Activated CD4-positive, alpha-beta T cell treated with anti-CD3 and anti-CD28 coated beads, Interleukin-2, amount 10 ng/mL, durations not matched to agents 24 days and 14 days (primary cell): ENCODE measurements at regions not wholly inside any gene's neighbourhood (a gene's known extent, or its start where the extent isn't known, plus 50 kb on each side); places are given as distances from the start of the nearest gene placed in this dataset.

Experiments
- DNase-seq: peaks from one replicate; pipeline ENCODE4 v3.0.0; 2022
- H3K27ac Mint-ChIP-seq: one replicate; pipeline ENCODE4 v1.8.0; 2022; ENCODE audit warnings: mild to moderate bottlenecking, mixed read lengths
- H3K27me3 Mint-ChIP-seq: one replicate; pipeline ENCODE4 v1.8.0; 2022; ENCODE audit warnings: mixed read lengths
- H3K36me3 Mint-ChIP-seq: one replicate; pipeline ENCODE4 v1.8.0; 2022; ENCODE audit warnings: low read depth, mild to moderate bottlenecking, mixed read lengths
- H3K4me1 Mint-ChIP-seq: one replicate; pipeline ENCODE4 v1.8.0; 2021; ENCODE audit warnings: mixed read lengths
- H3K4me3 Mint-ChIP-seq: one replicate; pipeline ENCODE4 v1.8.0; 2022; ENCODE audit warnings: mild to moderate bottlenecking, moderate library complexity, mixed read lengths
- H3K9me3 Mint-ChIP-seq: one replicate; pipeline ENCODE4 v1.8.0; 2021; ENCODE audit warnings: mixed read lengths
- intact Hi-C: fragments of 100-400 bp; cut with micrococcal nuclease; formaldehyde crosslinking; loops from one replicate; pipeline ENCODE4 v1.15.1; 2023

DNA sequence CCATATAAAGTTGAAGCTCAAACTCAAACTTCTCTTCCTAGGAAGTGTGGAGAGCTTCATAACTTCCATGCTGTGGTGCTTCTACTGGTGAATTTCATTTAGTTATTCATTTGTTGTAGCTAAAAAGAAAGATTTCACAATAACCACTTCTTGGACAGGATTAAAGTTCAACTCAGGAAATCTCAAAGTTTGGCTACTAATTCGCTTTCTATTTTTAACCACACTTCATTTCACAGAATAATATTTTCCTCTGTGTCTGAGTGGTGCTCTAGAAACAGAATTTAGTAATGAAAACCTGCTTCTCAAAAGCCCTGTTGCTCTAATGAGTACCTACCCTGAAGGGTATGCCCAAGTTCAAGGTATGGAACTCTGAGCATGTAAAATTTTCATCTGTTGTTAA lies 73.9 kb downstream of the ACTBL2 start:
- DNase-seq = no peak
- intact Hi-C loops = no loop called here
- H3K9me3 Mint-ChIP-seq = peaks cover 2% of the 10 kb centered on the region
- H3K4me3 Mint-ChIP-seq = no peak overlapping the region
- peaks cover 3% of the 10 kb centered on the region for H3K27me3 Mint-ChIP-seq
- no peak overlapping the region for H3K27ac Mint-ChIP-seq
- no peaks in the 10 kb centered on the region for H3K4me1 Mint-ChIP-seq
- H3K36me3 Mint-ChIP-seq = no peaks in the 10 kb centered on the region

DNA sequence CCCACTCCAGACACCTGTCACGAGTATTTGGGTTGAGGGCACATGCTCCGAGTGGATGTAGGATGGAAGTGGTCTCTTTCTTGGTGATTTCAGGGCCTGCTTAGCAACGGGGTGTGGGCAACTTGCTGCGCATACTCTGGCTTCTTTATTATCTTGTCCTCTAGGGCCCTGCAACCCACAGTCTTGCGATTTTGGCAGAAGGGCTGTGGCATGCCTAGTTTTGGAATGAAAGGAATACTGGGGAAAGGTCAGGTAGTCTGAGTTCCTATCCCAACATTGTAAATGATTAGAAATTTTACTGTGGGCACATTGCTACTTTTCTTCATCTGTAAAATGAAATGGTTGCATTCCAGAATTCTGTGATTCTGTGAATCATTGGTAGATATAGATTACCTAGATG lies 74.3 kb downstream of the ACTBL2 start:
- no peak for DNase-seq
- no peaks in the 10 kb centered on the region for H3K4me1 Mint-ChIP-seq
- intact Hi-C loops = no loop called here
- no peaks in the 10 kb centered on the region for H3K36me3 Mint-ChIP-seq
- H3K27ac Mint-ChIP-seq = no peak overlapping the region
- peaks cover 4% of the 10 kb centered on the region for H3K27me3 Mint-ChIP-seq
- peaks cover 3% of the 10 kb centered on the region for H3K9me3 Mint-ChIP-seq
- no peak overlapping the region for H3K4me3 Mint-ChIP-seq

DNA sequence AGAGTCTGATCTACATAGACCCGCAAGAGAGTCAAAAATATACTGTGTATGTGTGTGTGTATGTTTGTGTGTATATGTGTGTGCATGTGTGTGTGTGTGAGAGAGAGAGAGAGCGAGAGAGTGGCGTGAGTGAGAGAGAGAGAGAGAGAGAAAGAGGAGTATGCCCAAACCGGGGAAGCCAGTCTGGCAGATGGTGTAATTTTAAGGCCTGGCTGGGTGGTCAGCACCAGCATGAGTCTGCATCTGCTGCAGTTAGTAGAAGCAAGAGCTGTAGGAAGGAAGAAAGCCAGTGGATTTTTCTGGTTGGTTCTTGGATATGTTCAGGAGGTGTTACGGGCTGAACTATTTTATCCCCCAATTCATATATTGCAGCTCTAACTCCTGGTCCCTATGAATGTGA lies 75.2 kb downstream of the ACTBL2 start:
- Mint-ChIP-seq H3K4me3 (no peak overlapping the region), H3K27me3 (peaks cover 4% of the 10 kb centered on the region), H3K27ac (no peak overlapping the region), H3K36me3 (no peaks in the 10 kb centered on the region), H3K9me3 (peaks cover 3% of the 10 kb centered on the region), H3K4me1 (no peaks in the 10 kb centered on the region)
- DNase-seq = no peak
- intact Hi-C loops = no loop called here

DNA sequence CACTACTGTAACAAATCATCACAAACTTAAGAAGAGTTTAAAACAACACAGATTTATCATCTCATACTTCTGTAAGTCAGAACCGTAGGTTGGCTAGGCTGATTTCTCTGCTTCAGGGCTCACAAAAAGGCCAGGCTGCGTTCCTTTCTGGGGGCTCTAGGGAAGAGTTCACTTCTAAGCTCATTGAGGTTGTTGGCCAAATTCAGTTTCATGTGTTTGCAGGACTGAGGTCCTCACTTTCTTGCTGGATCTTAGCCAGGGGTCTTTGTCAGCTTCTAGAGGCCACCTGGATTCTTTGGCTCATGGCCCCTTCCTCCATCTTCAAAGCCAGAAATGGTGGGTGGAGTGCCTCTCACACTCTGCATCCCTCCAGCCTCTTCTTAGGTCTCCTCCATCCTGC lies 76.0 kb downstream of the ACTBL2 start:
- Mint-ChIP-seq H3K27ac (no peak overlapping the region), H3K4me3 (no peak overlapping the region), H3K4me1 (no peaks in the 10 kb centered on the region), H3K27me3 (peaks cover 6% of the 10 kb centered on the region), H3K36me3 (no peaks in the 10 kb centered on the region), H3K9me3 (peaks cover 3% of the 10 kb centered on the region)
- DNase-seq = no peak
- intact Hi-C loops = no loop called here

DNA sequence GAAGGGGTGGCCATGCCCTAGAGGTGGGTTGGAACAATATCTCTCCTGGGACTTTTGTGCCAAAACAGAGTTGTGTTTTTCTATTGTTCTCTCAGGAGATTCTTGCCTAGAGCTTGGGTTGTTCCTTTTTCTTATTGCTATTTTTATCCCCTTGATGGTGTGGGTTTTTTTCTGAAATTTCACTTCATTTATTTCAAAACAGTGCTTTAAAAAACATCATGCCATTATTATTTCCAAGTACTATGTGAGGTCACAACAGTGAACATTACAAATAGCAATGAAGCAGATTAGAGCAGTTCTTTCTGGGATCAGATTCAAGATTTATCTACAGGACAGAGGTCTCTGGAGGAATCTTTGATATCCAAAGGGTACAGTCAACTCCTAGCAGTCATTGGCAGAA lies 76.6 kb downstream of the ACTBL2 start:
- intact Hi-C loops = no loop called here
- Mint-ChIP-seq H3K4me1 (no peaks in the 10 kb centered on the region), H3K27me3 (peaks cover 7% of the 10 kb centered on the region), H3K9me3 (peaks cover 3% of the 10 kb centered on the region), H3K4me3 (no peak overlapping the region), H3K27ac (no peak overlapping the region), H3K36me3 (no peaks in the 10 kb centered on the region)
- DNase-seq = no peak

DNA sequence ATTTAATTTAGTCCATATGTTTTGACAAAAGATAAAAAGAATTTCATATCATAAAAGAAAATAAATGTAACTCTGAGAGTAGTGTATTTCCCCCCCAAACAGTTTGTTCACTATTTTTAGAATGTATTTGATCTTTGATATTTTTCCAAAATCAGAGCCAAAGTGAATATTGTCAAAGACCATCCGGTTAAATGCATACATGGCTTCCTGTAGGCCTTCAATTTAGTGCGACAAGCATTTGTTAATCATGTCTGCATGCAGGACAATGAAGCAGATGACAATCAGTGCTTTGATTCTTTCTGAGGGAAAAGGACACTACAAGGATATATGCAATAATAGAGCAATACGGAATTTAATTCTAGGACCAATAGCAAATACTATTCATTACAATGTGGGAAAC lies 79.8 kb downstream of the ACTBL2 start:
- Mint-ChIP-seq H3K36me3 (no peaks in the 10 kb centered on the region), H3K9me3 (peaks cover 3% of the 10 kb centered on the region), H3K4me1 (no peaks in the 10 kb centered on the region), H3K4me3 (no peak overlapping the region), H3K27ac (no peak overlapping the region), H3K27me3 (peaks cover 7% of the 10 kb centered on the region)
- intact Hi-C loops = no loop called here
- no peak for DNase-seq

DNA sequence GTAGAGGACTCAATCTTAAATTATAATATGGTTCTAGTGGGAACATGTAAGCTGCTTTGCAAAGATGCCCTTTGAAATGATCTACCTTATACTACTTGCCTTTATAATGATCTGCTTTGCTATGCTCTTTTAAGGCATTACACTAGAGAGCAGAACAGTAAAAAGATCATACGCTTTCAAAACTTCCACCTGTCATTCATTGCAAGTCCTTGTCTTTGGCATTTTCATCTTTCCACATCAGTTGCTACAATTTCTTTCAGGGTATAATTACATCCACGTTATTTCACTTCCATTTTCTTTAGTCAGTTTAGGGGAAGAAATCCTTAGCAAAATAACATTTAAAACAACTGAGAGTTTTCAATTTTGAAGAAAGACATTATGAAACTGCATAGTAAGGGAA lies 80.3 kb downstream of the ACTBL2 start:
- Mint-ChIP-seq H3K4me3 (no peak overlapping the region), H3K27ac (no peak overlapping the region), H3K9me3 (peaks cover 3% of the 10 kb centered on the region), H3K36me3 (no peaks in the 10 kb centered on the region), H3K27me3 (peaks cover 7% of the 10 kb centered on the region), H3K4me1 (no peaks in the 10 kb centered on the region)
- intact Hi-C loops = no loop called here
- DNase-seq = no peak

DNA sequence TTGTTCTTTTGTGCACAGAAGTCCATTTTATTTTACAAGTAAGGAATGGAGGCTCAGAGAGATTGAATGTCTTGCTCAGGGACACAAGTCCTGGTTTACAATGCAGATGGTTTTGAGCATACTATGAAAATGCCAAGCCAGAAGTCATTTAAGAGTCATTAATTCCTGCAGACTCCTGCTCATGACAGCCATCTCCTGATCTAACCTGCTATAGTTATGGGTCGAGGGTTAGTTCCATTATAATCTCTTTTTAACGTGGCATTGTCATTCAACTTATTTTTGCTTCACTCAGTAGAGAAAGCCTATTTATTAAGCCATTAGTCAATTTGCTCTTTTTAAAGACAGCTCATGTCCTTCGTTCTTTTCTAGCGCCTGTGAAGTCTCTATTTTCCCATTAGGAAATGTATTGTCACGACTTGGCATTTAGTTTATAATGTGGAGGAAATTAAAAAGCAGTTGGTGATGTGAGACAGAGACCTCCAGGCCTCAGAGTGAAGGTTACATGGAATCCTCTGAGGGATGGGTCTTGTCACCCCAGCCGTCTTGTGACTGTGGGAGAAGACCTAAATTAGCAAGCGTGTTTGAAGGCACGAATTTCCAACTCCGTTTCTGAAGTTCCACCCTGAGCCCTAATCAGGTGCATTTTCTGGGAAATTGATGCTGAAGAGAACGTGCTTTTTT lies 84.1 kb downstream of the ACTBL2 start:
- intact Hi-C loops = no loop called here
- H3K36me3 Mint-ChIP-seq = no peaks in the 10 kb centered on the region
- peaks cover 4% of the 10 kb centered on the region for H3K27me3 Mint-ChIP-seq
- H3K27ac Mint-ChIP-seq = no peak overlapping the region
- no peaks in the 10 kb centered on the region for H3K9me3 Mint-ChIP-seq
- DNase-seq = no peak
- no peaks in the 10 kb centered on the region for H3K4me1 Mint-ChIP-seq
- H3K4me3 Mint-ChIP-seq = no peak overlapping the region

DNA sequence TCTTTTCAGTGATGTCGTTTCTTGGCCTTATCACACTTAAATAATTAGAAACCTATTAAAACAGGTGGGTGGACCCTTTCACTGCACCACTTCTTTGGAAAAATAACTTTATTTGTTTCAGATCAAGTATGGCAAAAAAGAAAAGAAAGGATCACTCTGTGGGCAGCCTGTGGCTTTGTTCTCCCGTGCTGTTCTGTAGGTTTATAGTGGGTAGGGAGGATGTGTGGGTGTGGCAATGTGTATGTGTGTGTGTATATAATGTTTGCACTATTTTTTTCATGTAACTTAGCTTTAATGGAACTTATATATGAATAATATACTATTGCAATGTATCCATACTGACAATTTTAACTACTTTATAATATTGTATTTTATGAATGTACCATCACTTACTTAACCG lies 85.9 kb downstream of the ACTBL2 start:
- Mint-ChIP-seq H3K9me3 (no peaks in the 10 kb centered on the region), H3K4me3 (no peak overlapping the region), H3K4me1 (no peaks in the 10 kb centered on the region), H3K27ac (no peak overlapping the region), H3K27me3 (peaks cover 2% of the 10 kb centered on the region), H3K36me3 (no peaks in the 10 kb centered on the region)
- intact Hi-C loops = no loop called here
- DNase-seq = no peak

DNA sequence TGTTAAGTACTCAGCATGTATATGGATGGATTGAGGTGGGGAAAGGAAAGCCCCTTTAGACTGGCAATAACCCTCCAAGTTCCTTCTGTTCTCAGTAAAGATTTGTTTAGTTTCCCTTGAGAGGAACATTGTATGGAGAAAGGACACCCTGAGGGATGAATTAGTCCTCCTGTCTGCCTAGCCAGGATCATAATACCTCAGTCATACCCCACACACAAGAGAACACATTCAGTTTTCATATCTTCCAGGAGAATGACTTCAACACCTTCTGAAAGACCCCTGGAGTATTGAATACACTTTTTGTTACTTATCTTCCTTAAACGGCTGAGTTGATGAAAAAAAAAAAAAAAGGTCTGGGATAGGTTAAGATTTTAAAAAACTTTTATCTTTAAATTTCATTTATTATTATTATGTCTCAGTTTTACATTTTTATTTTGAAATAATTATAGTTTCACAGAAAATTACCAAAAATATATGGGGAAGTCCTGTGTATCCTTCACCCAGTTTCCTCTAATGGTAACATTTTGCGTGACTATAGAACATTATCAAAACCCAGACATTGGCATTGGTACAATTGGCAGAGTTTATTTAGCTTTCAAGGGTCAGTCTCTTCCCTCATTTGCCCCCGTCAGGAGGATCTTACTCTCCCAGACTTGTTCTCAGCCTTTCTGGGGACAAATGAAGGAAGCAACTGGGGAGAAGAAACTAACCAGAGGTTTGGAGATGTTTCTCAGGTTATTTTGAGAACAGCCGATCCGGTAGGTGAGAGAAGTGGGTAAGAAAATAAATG lies 88.0 kb downstream of the ACTBL2 start:
- no peak for DNase-seq
- H3K4me1 Mint-ChIP-seq = no peaks in the 10 kb centered on the region
- no peaks in the 10 kb centered on the region for H3K27me3 Mint-ChIP-seq
- intact Hi-C loops = no loop called here
- H3K9me3 Mint-ChIP-seq = no peaks in the 10 kb centered on the region
- H3K27ac Mint-ChIP-seq = no peak overlapping the region
- H3K36me3 Mint-ChIP-seq = no peaks in the 10 kb centered on the region
- H3K4me3 Mint-ChIP-seq = no peak overlapping the region

DNA sequence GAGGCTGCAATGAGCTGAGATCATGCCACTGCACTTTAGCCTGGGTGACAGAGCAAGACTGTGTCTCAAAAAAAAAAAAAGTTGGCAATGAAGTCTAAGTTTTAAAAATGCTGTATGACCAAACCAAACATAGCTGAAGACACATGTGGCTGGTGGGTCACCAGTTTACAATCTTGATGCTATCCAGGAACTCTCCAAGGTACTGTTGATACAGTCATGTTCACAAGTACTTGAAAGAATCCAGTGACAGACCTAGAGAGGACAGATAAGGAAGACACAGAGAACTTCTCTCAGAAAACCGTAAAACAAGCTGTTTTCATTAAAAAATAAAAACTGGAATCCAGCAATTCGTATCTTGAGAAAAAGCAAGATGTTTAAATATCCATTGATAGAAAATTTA lies 95.7 kb downstream of the ACTBL2 start:
- H3K4me1 Mint-ChIP-seq = peaks cover 9% of the 10 kb centered on the region
- intact Hi-C loops = no loop called here
- no peak overlapping the region for H3K4me3 Mint-ChIP-seq
- DNase-seq = no peak
- H3K36me3 Mint-ChIP-seq = no peaks in the 10 kb centered on the region
- no peaks in the 10 kb centered on the region for H3K27me3 Mint-ChIP-seq
- H3K27ac Mint-ChIP-seq = no peak overlapping the region
- H3K9me3 Mint-ChIP-seq = peaks cover 3% of the 10 kb centered on the region

DNA sequence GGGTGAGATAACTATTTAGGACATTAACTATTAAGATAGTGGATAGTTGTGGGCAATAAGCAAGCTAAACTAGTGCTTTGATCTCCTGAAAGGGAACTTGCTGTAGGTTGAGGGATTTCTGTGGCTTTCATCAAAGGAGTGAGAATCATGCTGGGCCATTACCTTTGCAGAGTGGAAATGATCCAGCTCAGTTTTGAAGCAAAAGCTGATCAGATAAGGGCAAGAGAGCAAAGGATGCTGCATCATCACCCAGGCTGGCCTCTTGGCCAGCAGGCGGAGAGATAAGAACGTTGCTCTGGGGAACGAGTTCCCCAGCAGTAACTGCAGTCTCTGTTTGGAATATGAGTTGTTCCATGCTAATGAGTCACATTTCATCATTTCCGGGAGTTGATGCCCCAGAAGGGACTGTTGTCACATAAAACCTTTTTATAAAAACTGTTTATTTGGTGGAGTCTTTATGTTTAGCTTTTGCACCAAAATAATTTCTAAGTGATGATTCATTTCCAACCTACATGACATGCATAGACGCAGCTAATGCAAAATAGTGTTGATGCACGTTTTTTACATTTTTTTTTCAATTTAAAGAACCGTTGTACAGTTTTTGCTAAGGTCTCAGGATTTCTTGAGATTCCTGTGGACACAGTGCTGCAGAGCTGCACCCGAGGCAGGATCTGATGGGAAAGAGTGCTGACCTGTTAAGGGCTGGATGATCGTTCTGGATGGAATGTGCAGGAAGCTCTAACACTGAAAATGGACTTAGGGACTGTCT lies 99.3 kb downstream of the ACTBL2 start:
- peaks cover 9% of the 10 kb centered on the region for H3K4me1 Mint-ChIP-seq
- DNase-seq = peak; percentile 80
- peak overlapping the region; percentile 76 for H3K27ac Mint-ChIP-seq
- intact Hi-C loops = loop anchor here (1.0 kb wide), 3 partner anchors 81 to 1077 kb away; partner anchors contain the start of gene PLK2
- no peaks in the 10 kb centered on the region for H3K9me3 Mint-ChIP-seq
- H3K27me3 Mint-ChIP-seq = no peaks in the 10 kb centered on the region
- H3K4me3 Mint-ChIP-seq = peak overlapping the region; percentile 25
- H3K36me3 Mint-ChIP-seq = no peaks in the 10 kb centered on the region

DNA sequence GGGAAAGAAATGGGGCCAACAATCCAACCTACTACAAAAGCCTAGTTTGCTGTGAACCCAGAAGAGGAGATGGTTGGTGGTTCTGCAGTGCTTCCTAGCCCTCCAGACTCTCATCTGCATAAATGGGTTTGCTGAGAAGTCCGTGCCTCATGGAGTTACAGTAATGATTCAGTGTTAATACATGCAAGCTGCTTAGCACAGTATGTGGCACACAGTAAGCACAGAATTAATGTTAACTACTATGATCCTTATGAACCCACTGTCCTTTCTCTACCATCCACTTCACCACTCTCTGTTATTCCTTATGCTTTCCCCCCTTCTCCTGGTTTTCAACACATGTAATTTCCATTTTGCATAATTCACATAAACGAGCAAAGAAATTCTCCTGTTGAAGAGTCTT lies 100.0 kb downstream of the ACTBL2 start:
- DNase-seq = no peak
- H3K4me1 Mint-ChIP-seq = peaks cover 9% of the 10 kb centered on the region
- no peaks in the 10 kb centered on the region for H3K27me3 Mint-ChIP-seq
- no peaks in the 10 kb centered on the region for H3K36me3 Mint-ChIP-seq
- no peak overlapping the region for H3K4me3 Mint-ChIP-seq
- intact Hi-C loops = loop anchor here (1.0 kb wide), 3 partner anchors 80 to 1078 kb away; partner anchors contain the start of gene PLK2
- peak overlapping the region; percentile 76 for H3K27ac Mint-ChIP-seq
- no peaks in the 10 kb centered on the region for H3K9me3 Mint-ChIP-seq

DNA sequence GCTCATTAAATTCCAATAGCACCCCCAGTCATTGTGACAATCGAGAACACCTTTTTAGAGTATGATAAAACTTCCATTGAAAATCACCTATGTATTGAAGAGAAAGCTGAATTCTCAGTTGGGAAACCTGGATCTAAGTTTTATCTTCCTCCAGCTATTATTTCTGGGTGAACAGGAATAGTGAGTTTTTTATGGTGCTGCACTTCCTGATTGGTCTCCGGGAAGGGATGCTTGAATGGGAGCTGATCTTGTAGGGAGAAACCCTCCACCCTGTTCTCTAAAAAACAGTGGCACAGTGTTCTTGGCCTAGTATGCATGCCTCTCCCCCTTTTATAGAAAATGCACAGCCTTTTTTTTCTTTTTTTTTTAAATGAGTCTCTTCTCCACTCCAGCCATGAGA lies 112.2 kb downstream of the ACTBL2 start:
- no peaks in the 10 kb centered on the region for H3K4me1 Mint-ChIP-seq
- peaks cover 14% of the 10 kb centered on the region for H3K27me3 Mint-ChIP-seq
- intact Hi-C loops = no loop called here
- no peak for DNase-seq
- H3K4me3 Mint-ChIP-seq = no peak overlapping the region
- H3K27ac Mint-ChIP-seq = no peak overlapping the region
- H3K36me3 Mint-ChIP-seq = no peaks in the 10 kb centered on the region
- H3K9me3 Mint-ChIP-seq = no peaks in the 10 kb centered on the region
